K562 (cell line): ENCODE measurements at regions not wholly inside any gene's neighbourhood (a gene's known extent, or its start where the extent isn't known, plus 50 kb on each side); places are given as distances from the start of the nearest gene placed in this dataset.

Experiments
- BACH1 ChIP-seq: fragments of 200-800 bp; sonication (Bioruptor generic); IDR thresholded peaks from 2 replicates; pipeline ENCODE4 v1.6.1; 2016; ENCODE audit warnings: missing genetic modification characterization, missing compliant biosample characterization
- C11orf30 ChIP-seq: fragments of 450-650 bp; IDR thresholded peaks from 2 replicates; pipeline ENCODE4 v1.6.1; 2016; ENCODE audit warnings: low read depth, mild to moderate bottlenecking
- CAMTA2 ChIP-seq: fragments of 250-450 bp; sonication (Bioruptor Pico); conservative IDR thresholded peaks from 2 replicates; pipeline ENCODE4 v1.5.1; 2022
- CREB1 ChIP-seq, 2 experiments: sonication (generic) in 1 of 2; formaldehyde crosslinking in 1 of 2; IDR thresholded peaks; 2 replicates each; pipeline versions ENCODE4 v1.6.1 to v1.8.0; 2012 to 2022; ENCODE audit warnings: inconsistent platforms in 1 of 2, mild to moderate bottlenecking in 1 of 2, missing genetic modification reagents in 1 of 2, moderate library complexity in 1 of 2
- GTF3C2 ChIP-seq: IDR thresholded peaks from 3 replicates; pipeline ENCODE4 v1.6.1; 2011; ENCODE audit warnings: borderline replicate concordance, mild to moderate bottlenecking, moderate library complexity; ENCODE audit not compliant: insufficient read length; ENCODE audit errors: extremely low read depth
- MBD2 ChIP-seq: sonication (generic); IDR thresholded peaks from 2 replicates; pipeline ENCODE4 v1.6.1; 2016; ENCODE audit warnings: low read depth, borderline replicate concordance
- MCM7 ChIP-seq, 2 experiments: fragments of 450-650 bp; IDR thresholded peaks; 2 replicates each; pipeline ENCODE4 v1.6.1; 2016 to 2018
- TAF9B ChIP-seq: fragments of 450-650 bp; IDR thresholded peaks from 2 replicates; pipeline ENCODE4 v1.6.1; 2018; ENCODE audit warnings: mild to moderate bottlenecking; ENCODE audit not compliant: partially characterized antibody
- ZBTB8A ChIP-seq: fragments of 450-650 bp; IDR thresholded peaks from 2 replicates; pipeline ENCODE4 v1.6.1; 2018; ENCODE audit warnings: mild to moderate bottlenecking, moderate library complexity; ENCODE audit not compliant: partially characterized antibody
- ZC3H8 ChIP-seq: fragments of 450-650 bp; IDR thresholded peaks from 2 replicates; pipeline ENCODE4 v1.6.1; 2017
- ZNF12 ChIP-seq: sonication (generic); formaldehyde crosslinking; IDR thresholded peaks from 2 replicates; pipeline ENCODE4 v1.4.0; 2020; ENCODE audit warnings: mild to moderate bottlenecking, missing genetic modification reagents
- ZNF699 ChIP-seq: fragments of 250-450 bp; sonication (Bioruptor Pico); IDR thresholded peaks from 2 replicates; pipeline ENCODE4 v1.8.0; 2021; ENCODE audit warnings: mild to moderate bottlenecking, moderate library complexity; ENCODE audit not compliant: insufficient replicate concordance
- ZNF77 ChIP-seq: fragments of 250-450 bp; sonication (Bioruptor Pico); IDR thresholded peaks from 2 replicates; pipeline ENCODE4 v1.5.0; 2020
- TF ChIP-seq, protein P1 (sequence below): sonication (generic); formaldehyde crosslinking; IDR thresholded peaks from 2 replicates; pipeline ENCODE4 v1.8.0; 2022; ENCODE audit warnings: mild to moderate bottlenecking, missing genetic modification reagents
- TF ChIP-seq, protein P2 (sequence below): fragments of 150-350 bp; IDR thresholded peaks from 2 replicates; pipeline ENCODE4 v1.6.1; 2014; ENCODE audit warnings: low read depth, mild to moderate bottlenecking, low read length, borderline replicate concordance

GRCh38 chr6:37580176-37580955, 80.7 kb upstream of the CCDC167 start (continued):
- TF ChIP-seq TAF9B (no peak), MCM7 (IDR thresholded peaks at IDR 0.05) (no peak), CREB1 (IDR thresholded peaks at IDR 0.05) (no peak), CREB1 (CRISPR knock-in tag; IDR thresholded peaks at IDR 0.05) (no peak), ZBTB8A (no peak), GTF3C2 (no peak), C11orf30 (peak; percentile 57; the same call in 1 of the 2 replicates), BACH1 (no peak), ZC3H8 (no peak), MBD2 (no peak), ZNF77 (no peak), ZNF699 (CRISPR knock-in tag) (no peak), CAMTA2 (CRISPR knock-in tag) (no peak), ZNF12 (CRISPR knock-in tag) (peak; percentile 90)
- TF ChIP-seq, protein P1, sequence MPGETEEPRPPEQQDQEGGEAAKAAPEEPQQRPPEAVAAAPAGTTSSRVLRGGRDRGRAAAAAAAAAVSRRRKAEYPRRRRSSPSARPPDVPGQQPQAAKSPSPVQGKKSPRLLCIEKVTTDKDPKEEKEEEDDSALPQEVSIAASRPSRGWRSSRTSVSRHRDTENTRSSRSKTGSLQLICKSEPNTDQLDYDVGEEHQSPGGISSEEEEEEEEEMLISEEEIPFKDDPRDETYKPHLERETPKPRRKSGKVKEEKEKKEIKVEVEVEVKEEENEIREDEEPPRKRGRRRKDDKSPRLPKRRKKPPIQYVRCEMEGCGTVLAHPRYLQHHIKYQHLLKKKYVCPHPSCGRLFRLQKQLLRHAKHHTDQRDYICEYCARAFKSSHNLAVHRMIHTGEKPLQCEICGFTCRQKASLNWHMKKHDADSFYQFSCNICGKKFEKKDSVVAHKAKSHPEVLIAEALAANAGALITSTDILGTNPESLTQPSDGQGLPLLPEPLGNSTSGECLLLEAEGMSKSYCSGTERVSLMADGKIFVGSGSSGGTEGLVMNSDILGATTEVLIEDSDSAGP (CRISPR knock-in tag), result no peak
- TF ChIP-seq, protein P2, sequence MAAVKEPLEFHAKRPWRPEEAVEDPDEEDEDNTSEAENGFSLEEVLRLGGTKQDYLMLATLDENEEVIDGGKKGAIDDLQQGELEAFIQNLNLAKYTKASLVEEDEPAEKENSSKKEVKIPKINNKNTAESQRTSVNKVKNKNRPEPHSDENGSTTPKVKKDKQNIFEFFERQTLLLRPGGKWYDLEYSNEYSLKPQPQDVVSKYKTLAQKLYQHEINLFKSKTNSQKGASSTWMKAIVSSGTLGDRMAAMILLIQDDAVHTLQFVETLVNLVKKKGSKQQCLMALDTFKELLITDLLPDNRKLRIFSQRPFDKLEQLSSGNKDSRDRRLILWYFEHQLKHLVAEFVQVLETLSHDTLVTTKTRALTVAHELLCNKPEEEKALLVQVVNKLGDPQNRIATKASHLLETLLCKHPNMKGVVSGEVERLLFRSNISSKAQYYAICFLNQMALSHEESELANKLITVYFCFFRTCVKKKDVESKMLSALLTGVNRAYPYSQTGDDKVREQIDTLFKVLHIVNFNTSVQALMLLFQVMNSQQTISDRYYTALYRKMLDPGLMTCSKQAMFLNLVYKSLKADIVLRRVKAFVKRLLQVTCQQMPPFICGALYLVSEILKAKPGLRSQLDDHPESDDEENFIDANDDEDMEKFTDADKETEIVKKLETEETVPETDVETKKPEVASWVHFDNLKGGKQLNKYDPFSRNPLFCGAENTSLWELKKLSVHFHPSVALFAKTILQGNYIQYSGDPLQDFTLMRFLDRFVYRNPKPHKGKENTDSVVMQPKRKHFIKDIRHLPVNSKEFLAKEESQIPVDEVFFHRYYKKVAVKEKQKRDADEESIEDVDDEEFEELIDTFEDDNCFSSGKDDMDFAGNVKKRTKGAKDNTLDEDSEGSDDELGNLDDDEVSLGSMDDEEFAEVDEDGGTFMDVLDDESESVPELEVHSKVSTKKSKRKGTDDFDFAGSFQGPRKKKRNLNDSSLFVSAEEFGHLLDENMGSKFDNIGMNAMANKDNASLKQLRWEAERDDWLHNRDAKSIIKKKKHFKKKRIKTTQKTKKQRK, result no peak
